ENCODE measurements at regions not wholly inside any gene's neighbourhood (a gene's known extent, or its start where the extent isn't known, plus 50 kb on each side); places are given as distances from the start of the nearest gene placed in this dataset.

GRCh38 chr14:40139657-40140056 is 707.4 kb upstream of the FBXO33 start:
- Mint-ChIP-seq H3K9me3 (peaks cover 0 to 7% of the 10 kb centered on the region in 2 experiments; a peak in 1 of 5 replicates), H3K4me1 (no peaks in the 10 kb centered on the region), H3K27me3 (ENCODE audit: low read depth) (no peaks in the 10 kb centered on the region; the same call in 1 of the 2 replicates), H3K27ac (no peak overlapping the region), H3K36me3 (ENCODE audit: insufficient read depth in 1 of 3, low read depth in 3 of 3) (no peaks in the 10 kb centered on the region), H3K4me3 (no peak overlapping the region)
- H3T11ph ChIP-seq (ENCODE audit: low read length) = no peak overlapping the region
- no peak overlapping the region for H2BK12ac ChIP-seq (ENCODE audit: insufficient read length, low read depth, low read length)
- no peak overlapping the region for H3K27ac ChIP-seq (ENCODE audit: insufficient read length, low read depth, low read length)
- no peaks in the 10 kb centered on the region for H3K23me2 ChIP-seq (ENCODE audit: insufficient read length, low read depth, low read length, poor library complexity, severe bottlenecking)
- no peak overlapping the region for H2BK120ac ChIP-seq (ENCODE audit: low read depth, low read length, poor library complexity, severe bottlenecking)
- H4K91ac ChIP-seq (ENCODE audit: insufficient read length, low read depth, low read length) = no peak overlapping the region
- no peak for DNase-seq
- no peak overlapping the region for H2BK5ac ChIP-seq (ENCODE audit: insufficient read length, low read length)
- no peak overlapping the region for H3K14ac ChIP-seq (ENCODE audit: insufficient read depth, low read length)
- no peak for TF ChIP-seq CTCF (conservative IDR thresholded peaks at IDR 0.05)
- H3K27me3 ChIP-seq (ENCODE audit: insufficient read depth, low read length) = no peaks in the 10 kb centered on the region
- no peak overlapping the region for H2BK20ac ChIP-seq (ENCODE audit: low read depth, low read length, poor library complexity, severe bottlenecking)
- no peak overlapping the region for H3K23ac ChIP-seq (ENCODE audit: insufficient read length, low read depth, low read length)
- no peak overlapping the region for H3K56ac ChIP-seq (ENCODE audit: insufficient read length, low read depth, low read length)
- no peak overlapping the region for H2AFZ ChIP-seq (ENCODE audit: low read length)
- no peaks in the 10 kb centered on the region for H3K9me3 ChIP-seq (ENCODE audit: control insufficient read depth, low read depth, low read length)
- no peak overlapping the region for H4K5ac ChIP-seq (ENCODE audit: insufficient read length, low read depth, low read length)
- H2AK5ac ChIP-seq (ENCODE audit: insufficient read length, low read length) = no peak overlapping the region
- no peak overlapping the region for H3K4me2 ChIP-seq (ENCODE audit: insufficient read depth, insufficient read length, low read length)
- no peak overlapping the region for H3K9ac ChIP-seq (ENCODE audit: extremely low read depth, insufficient read length, low read length)
- no peak overlapping the region for H3K4ac ChIP-seq (ENCODE audit: low read depth, low read length)
- no peaks in the 10 kb centered on the region for H3K79me1 ChIP-seq (ENCODE audit: insufficient read depth, low read depth, low read length, poor library complexity, severe bottlenecking)
- H4K20me1 ChIP-seq (ENCODE audit: control insufficient read depth, insufficient read depth, insufficient read length) = no peaks in the 10 kb centered on the region
- H4K8ac ChIP-seq (replicated peaks; ENCODE audit: insufficient read length, low read depth, low read length) = no peak overlapping the region
- H3K79me2 ChIP-seq (ENCODE audit: insufficient read depth, low read length) = no peaks in the 10 kb centered on the region
- no peak overlapping the region for H2BK15ac ChIP-seq (ENCODE audit: low read depth, low read length)
- no peaks in the 10 kb centered on the region for H3K4me1 ChIP-seq (ENCODE audit: insufficient read depth, low read length)
- no peak overlapping the region for H3K18ac ChIP-seq (ENCODE audit: insufficient read length, low read depth, low read length)
